ENCODE measurements at regions not wholly inside any gene's neighbourhood (a gene's known extent, or its start where the extent isn't known, plus 50 kb on each side); places are given as distances from the start of the nearest gene placed in this dataset.

GRCh38 chr1:13890766-13891165 lies 190.8 kb downstream of the PRDM2 start:
- TF ChIP-seq CTCF (conservative IDR thresholded peaks at IDR 0.05; ENCODE audit: low read depth, low read length) (no peak), EZH2 (IDR thresholded peaks at IDR 0.05; ENCODE audit: borderline replicate concordance, low read depth, low read length, poor library complexity, severe bottlenecking) (no peak)

All from A673 (cell line).